ENCODE measurements at regions not wholly inside any gene's neighbourhood (a gene's known extent, or its start where the extent isn't known, plus 50 kb on each side); places are given as distances from the start of the nearest gene placed in this dataset.

- H3K27ac ChIP-seq (ENCODE audit: low read depth, low read length) = no peak overlapping the region
- H3K9me3 ChIP-seq (ENCODE audit: control insufficient read depth, insufficient read depth, low read length) = no peaks in the 10 kb centered on the region
- H3K9ac ChIP-seq (ENCODE audit: low read depth, low read length) = no peak overlapping the region
- H3K4me3 ChIP-seq (ENCODE audit: low read depth, low read length) = no peak overlapping the region
- H3K4me1 ChIP-seq (ENCODE audit: control insufficient read depth, insufficient read depth, low read length) = no peaks in the 10 kb centered on the region
- H3K36me3 ChIP-seq (ENCODE audit: control insufficient read depth, insufficient read depth, low read length) = no peaks in the 10 kb centered on the region
- H3K27me3 ChIP-seq (ENCODE audit: control insufficient read depth, insufficient read depth, low read length) = no peaks in the 10 kb centered on the region
These were observed 529.9 kb upstream of the DPP6 start for GRCh38 chr7:153522261-153522660.

DNA sequence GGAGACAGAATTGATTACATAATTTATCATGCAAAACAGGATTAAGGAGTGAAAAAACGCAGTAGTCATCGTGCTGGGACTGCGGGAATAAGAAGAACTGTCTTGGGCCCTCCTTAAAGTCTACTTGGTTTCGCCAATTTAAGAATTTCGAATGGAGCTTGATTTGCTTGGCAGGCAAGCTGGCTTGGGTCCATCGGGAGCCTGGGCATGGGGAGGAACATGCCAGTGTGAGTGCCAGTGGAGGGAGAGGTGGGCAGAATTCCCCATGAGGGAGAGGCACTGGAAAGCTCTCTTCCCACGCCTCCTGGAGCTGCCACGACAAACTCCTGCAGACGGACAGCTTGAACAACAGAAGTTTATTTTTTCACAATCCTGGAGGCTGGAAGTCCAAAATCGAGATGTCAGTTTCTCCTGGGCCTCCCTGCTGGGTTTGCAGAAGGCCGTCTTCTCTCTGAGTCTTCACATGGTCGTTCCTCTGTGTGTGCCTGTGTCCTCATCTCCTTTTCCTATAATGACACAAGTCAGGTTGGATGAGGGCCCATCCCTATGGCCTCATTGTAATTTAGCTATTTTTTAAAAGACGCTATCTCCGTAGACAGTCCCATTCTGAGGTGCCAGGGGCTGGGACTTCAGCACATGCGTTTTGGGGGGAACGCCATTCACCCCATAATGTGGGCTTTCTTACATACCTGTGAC is 528.7 kb upstream of the DPP6 start:
- Histone ChIP-seq H3K27me3 (ENCODE audit: control insufficient read depth, insufficient read depth, low read length) (no peaks in the 10 kb centered on the region), H3K9me3 (ENCODE audit: control insufficient read depth, insufficient read depth, low read length) (no peaks in the 10 kb centered on the region)

GRCh38 chr7:153524070-153524601 is 528.1 kb upstream of the DPP6 start:
- no peak overlapping the region for H3K9ac ChIP-seq (ENCODE audit: low read depth, low read length)
- no peak overlapping the region for H3K4me3 ChIP-seq (ENCODE audit: low read depth, low read length)
- H3K27me3 ChIP-seq (ENCODE audit: control insufficient read depth, insufficient read depth, low read length) = no peaks in the 10 kb centered on the region
- H3K4me1 ChIP-seq (ENCODE audit: control insufficient read depth, insufficient read depth, low read length) = no peaks in the 10 kb centered on the region
- no peak overlapping the region for H3K27ac ChIP-seq (ENCODE audit: low read depth, low read length)
- H3K9me3 ChIP-seq (ENCODE audit: control insufficient read depth, insufficient read depth, low read length) = peaks cover 2% of the 10 kb centered on the region; the same call in 1 of the 2 replicates
- no peaks in the 10 kb centered on the region for H3K36me3 ChIP-seq (ENCODE audit: control insufficient read depth, insufficient read depth, low read length)

More for the DNA sequence above, 528.7 kb upstream of the DPP6 start:
- Histone ChIP-seq H3K36me3 (ENCODE audit: control insufficient read depth, insufficient read depth, low read length) (no peaks in the 10 kb centered on the region), H3K4me3 (ENCODE audit: low read depth, low read length) (no peak overlapping the region), H3K9ac (ENCODE audit: low read depth, low read length) (no peak overlapping the region), H3K4me1 (ENCODE audit: control insufficient read depth, insufficient read depth, low read length) (no peaks in the 10 kb centered on the region), H3K27ac (ENCODE audit: low read depth, low read length) (no peak overlapping the region)

DNA sequence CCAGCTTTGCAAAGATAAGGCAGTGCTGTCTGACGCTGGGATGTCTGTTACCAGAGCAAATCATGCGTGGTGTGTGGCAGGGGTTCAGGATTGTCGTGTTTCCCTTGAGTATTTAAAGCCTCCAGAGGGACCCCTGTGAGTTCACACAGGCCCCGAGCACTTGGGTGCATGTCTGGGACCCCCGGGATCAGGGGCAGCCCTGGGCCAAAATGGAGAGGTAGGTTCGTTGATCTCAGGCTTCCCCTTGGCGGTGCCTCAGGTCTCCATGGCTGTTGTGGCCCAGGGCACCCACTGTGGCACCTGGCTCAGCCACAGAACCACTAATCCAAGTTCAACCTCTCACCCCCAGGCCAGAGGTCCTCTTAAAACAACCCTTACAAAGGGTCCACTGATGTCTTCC is 523.1 kb upstream of the DPP6 start:
- no peak overlapping the region for H3K27ac ChIP-seq (ENCODE audit: low read depth, low read length)
- H3K27me3 ChIP-seq (ENCODE audit: control insufficient read depth, insufficient read depth, low read length) = no peaks in the 10 kb centered on the region
- no peak overlapping the region for H3K4me3 ChIP-seq (ENCODE audit: low read depth, low read length)
- no peaks in the 10 kb centered on the region for H3K36me3 ChIP-seq (ENCODE audit: control insufficient read depth, insufficient read depth, low read length)
- no peak overlapping the region for H3K9ac ChIP-seq (ENCODE audit: low read depth, low read length)
- H3K9me3 ChIP-seq (ENCODE audit: control insufficient read depth, insufficient read depth, low read length) = peaks cover 25% of the 10 kb centered on the region
- no peaks in the 10 kb centered on the region for H3K4me1 ChIP-seq (ENCODE audit: control insufficient read depth, insufficient read depth, low read length)

DNA sequence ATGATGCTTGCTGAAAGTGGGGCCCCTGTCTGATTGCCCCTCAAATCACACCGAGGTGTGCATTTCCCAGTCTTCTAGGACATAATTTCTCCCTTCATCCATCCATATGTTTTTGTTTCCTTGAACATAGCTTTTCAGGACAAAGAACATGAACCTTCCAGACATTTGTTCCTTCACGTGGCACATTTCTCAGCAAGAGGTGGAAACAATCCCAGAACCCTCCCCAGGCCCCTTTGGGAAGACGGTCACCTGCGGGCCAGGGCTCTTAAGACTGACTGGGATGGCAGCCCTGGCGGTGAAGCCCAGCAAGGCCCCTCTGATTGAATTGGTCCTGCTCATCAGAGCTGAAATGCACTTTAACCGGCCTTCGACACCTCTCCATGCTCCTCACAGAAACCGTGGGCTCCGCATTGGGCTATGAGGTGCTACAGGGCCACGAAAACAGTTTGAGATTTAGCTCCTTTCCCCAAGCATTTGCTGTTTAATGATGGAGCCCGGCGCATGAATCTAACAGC is 522.5 kb upstream of the DPP6 start:
- no peak overlapping the region for H3K27ac ChIP-seq (ENCODE audit: low read depth, low read length)
- peaks cover 29% of the 10 kb centered on the region for H3K9me3 ChIP-seq (ENCODE audit: control insufficient read depth, insufficient read depth, low read length)
- no peak overlapping the region for H3K4me3 ChIP-seq (ENCODE audit: low read depth, low read length)
- no peak overlapping the region for H3K9ac ChIP-seq (ENCODE audit: low read depth, low read length)
- H3K4me1 ChIP-seq (ENCODE audit: control insufficient read depth, insufficient read depth, low read length) = no peaks in the 10 kb centered on the region
- H3K27me3 ChIP-seq (ENCODE audit: control insufficient read depth, insufficient read depth, low read length) = no peaks in the 10 kb centered on the region
- H3K36me3 ChIP-seq (ENCODE audit: control insufficient read depth, insufficient read depth, low read length) = no peaks in the 10 kb centered on the region

- no peaks in the 10 kb centered on the region for H3K27me3 ChIP-seq (ENCODE audit: control insufficient read depth, insufficient read depth, low read length)
- no peaks in the 10 kb centered on the region for H3K4me1 ChIP-seq (ENCODE audit: control insufficient read depth, insufficient read depth, low read length)
- peaks cover 29% of the 10 kb centered on the region for H3K9me3 ChIP-seq (ENCODE audit: control insufficient read depth, insufficient read depth, low read length)
- H3K4me3 ChIP-seq (ENCODE audit: low read depth, low read length) = no peak overlapping the region
- H3K36me3 ChIP-seq (ENCODE audit: control insufficient read depth, insufficient read depth, low read length) = no peaks in the 10 kb centered on the region
- no peak overlapping the region for H3K27ac ChIP-seq (ENCODE audit: low read depth, low read length)
- H3K9ac ChIP-seq (ENCODE audit: low read depth, low read length) = no peak overlapping the region
These were observed 521.8 kb upstream of the DPP6 start for GRCh38 chr7:153530441-153530840.

DNA sequence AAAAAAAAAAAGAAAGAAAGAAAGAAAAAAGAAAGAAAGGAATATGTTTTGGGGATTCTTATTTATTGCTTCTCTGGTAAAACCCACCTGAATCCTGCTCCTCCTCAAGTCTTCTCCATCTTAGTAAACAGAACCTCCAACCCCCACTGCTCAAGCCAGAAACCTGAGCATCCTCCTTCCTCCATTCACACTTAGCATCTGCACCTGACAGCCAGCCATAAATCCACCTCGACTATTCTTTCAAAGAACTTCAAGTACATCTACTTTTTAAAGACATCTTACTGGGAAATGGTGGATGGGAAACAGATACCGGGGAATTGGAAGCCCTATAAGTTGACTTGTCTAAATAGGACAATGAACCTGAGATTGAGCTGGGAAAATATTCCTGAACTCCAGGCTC is 519.9 kb upstream of the DPP6 start:
- no peaks in the 10 kb centered on the region for H3K36me3 ChIP-seq (ENCODE audit: control insufficient read depth, insufficient read depth, low read length)
- no peaks in the 10 kb centered on the region for H3K27me3 ChIP-seq (ENCODE audit: control insufficient read depth, insufficient read depth, low read length)
- H3K4me3 ChIP-seq (ENCODE audit: low read depth, low read length) = no peak overlapping the region
- no peak overlapping the region for H3K27ac ChIP-seq (ENCODE audit: low read depth, low read length)
- no peak overlapping the region for H3K9ac ChIP-seq (ENCODE audit: low read depth, low read length)
- peaks cover 29% of the 10 kb centered on the region for H3K9me3 ChIP-seq (ENCODE audit: control insufficient read depth, insufficient read depth, low read length)
- no peaks in the 10 kb centered on the region for H3K4me1 ChIP-seq (ENCODE audit: control insufficient read depth, insufficient read depth, low read length)

- H3K9me3 ChIP-seq (ENCODE audit: control insufficient read depth, insufficient read depth, low read length) = peaks cover 12% of the 10 kb centered on the region
- no peaks in the 10 kb centered on the region for H3K4me1 ChIP-seq (ENCODE audit: control insufficient read depth, insufficient read depth, low read length)
- H3K27me3 ChIP-seq (ENCODE audit: control insufficient read depth, insufficient read depth, low read length) = no peaks in the 10 kb centered on the region
- no peaks in the 10 kb centered on the region for H3K36me3 ChIP-seq (ENCODE audit: control insufficient read depth, insufficient read depth, low read length)
- H3K4me3 ChIP-seq (ENCODE audit: low read depth, low read length) = no peak overlapping the region
- H3K9ac ChIP-seq (ENCODE audit: low read depth, low read length) = no peak overlapping the region
- H3K27ac ChIP-seq (ENCODE audit: low read depth, low read length) = no peak overlapping the region
These were observed 514.9 kb upstream of the DPP6 start for GRCh38 chr7:153537271-153537670.

DNA sequence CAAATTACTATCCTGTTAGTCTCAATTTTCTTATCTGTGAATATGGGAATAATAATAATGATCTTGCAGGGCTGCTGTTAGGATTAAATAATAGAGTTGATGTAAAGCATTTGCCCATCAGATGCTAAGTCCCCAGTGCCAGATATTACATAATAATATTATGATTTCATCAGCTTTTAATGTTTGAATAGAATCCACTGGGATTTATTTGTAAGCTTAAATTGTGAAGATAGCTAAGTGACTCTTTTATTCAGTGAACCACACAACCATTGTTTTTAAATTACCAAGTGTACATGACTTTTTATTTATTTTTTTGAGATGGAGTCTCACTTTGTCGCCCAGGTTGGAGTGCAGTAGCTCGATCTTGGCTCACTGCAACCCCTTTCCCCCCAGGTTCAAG is 510.3 kb upstream of the DPP6 start:
- H3K4me1 ChIP-seq (ENCODE audit: control insufficient read depth, insufficient read depth, low read length) = no peaks in the 10 kb centered on the region
- no peaks in the 10 kb centered on the region for H3K36me3 ChIP-seq (ENCODE audit: control insufficient read depth, insufficient read depth, low read length)
- no peak overlapping the region for H3K27ac ChIP-seq (ENCODE audit: low read depth, low read length)
- no peak overlapping the region for H3K9ac ChIP-seq (ENCODE audit: low read depth, low read length)
- no peaks in the 10 kb centered on the region for H3K27me3 ChIP-seq (ENCODE audit: control insufficient read depth, insufficient read depth, low read length)
- H3K9me3 ChIP-seq (ENCODE audit: control insufficient read depth, insufficient read depth, low read length) = no peaks in the 10 kb centered on the region
- H3K4me3 ChIP-seq (ENCODE audit: low read depth, low read length) = no peak overlapping the region

DNA sequence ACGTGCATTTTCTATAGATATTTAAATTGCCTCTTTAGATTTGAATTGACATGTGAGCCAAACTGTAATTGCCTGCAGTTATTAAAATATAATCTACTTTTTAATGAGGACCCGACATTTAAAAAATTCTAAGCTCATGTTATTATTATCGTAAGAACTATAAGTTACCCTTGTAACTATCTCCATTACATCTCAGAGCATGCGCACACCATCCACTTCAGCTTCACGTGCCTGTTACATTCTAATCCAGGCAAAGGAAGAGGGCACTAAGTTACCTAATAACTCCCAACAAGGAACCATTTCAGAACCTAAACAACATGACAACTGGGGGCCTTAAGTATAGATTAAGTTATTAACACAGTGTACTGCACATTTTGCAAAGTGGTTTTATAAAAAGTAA is 509.0 kb upstream of the DPP6 start:
- no peak overlapping the region for H3K4me3 ChIP-seq (ENCODE audit: low read depth, low read length)
- H3K36me3 ChIP-seq (ENCODE audit: control insufficient read depth, insufficient read depth, low read length) = no peaks in the 10 kb centered on the region
- H3K9ac ChIP-seq (ENCODE audit: low read depth, low read length) = no peak overlapping the region
- no peaks in the 10 kb centered on the region for H3K27me3 ChIP-seq (ENCODE audit: control insufficient read depth, insufficient read depth, low read length)
- H3K4me1 ChIP-seq (ENCODE audit: control insufficient read depth, insufficient read depth, low read length) = no peaks in the 10 kb centered on the region
- H3K27ac ChIP-seq (ENCODE audit: low read depth, low read length) = no peak overlapping the region
- H3K9me3 ChIP-seq (ENCODE audit: control insufficient read depth, insufficient read depth, low read length) = no peaks in the 10 kb centered on the region; the same call in 1 of the 2 replicates

- H3K36me3 ChIP-seq (ENCODE audit: control insufficient read depth, insufficient read depth, low read length) = no peaks in the 10 kb centered on the region
- no peak overlapping the region for H3K4me3 ChIP-seq (ENCODE audit: low read depth, low read length)
- H3K9me3 ChIP-seq (ENCODE audit: control insufficient read depth, insufficient read depth, low read length) = no peaks in the 10 kb centered on the region; the same call in none of the 2 replicates
- no peak overlapping the region for H3K27ac ChIP-seq (ENCODE audit: low read depth, low read length)
- no peak overlapping the region for H3K9ac ChIP-seq (ENCODE audit: low read depth, low read length)
- H3K27me3 ChIP-seq (ENCODE audit: control insufficient read depth, insufficient read depth, low read length) = no peaks in the 10 kb centered on the region
- peaks cover 14% of the 10 kb centered on the region for H3K4me1 ChIP-seq (ENCODE audit: control insufficient read depth, insufficient read depth, low read length)
These were observed 502.0 kb upstream of the DPP6 start for GRCh38 chr7:153550173-153550572.

Measured in HUES48 (cell line).